GM12864 (cell line): ENCODE measurements at regions not wholly inside any gene's neighbourhood (a gene's known extent, or its start where the extent isn't known, plus 50 kb on each side); places are given as distances from the start of the nearest gene placed in this dataset.

Experiments used
- DNase-seq: peaks from one replicate; pipeline ENCODE4 v3.0.0-alpha.2; 2011; ENCODE audit warnings: low read depth
- H3K4me3 ChIP-seq: 2 replicates; pipeline ENCODE4 v1.5.1; 2011; ENCODE audit warnings: mild to moderate bottlenecking, low read depth, low read length, control low read depth
- CTCF ChIP-seq: IDR thresholded peaks from 2 replicates; pipeline ENCODE4 v1.5.1; 2011; ENCODE audit warnings: low read depth, mild to moderate bottlenecking, moderate library complexity, low read length, control low read depth, inconsistent platforms; ENCODE audit errors: missing control alignments

GRCh38 chr12:126076515-126076914, 1011.3 kb downstream of the AACS start:
- DNase-seq = no peak
- TF ChIP-seq CTCF = no peak
- H3K4me3 ChIP-seq = no peak overlapping the region

- no peak for DNase-seq
- H3K4me3 ChIP-seq = no peak overlapping the region
- no peak for TF ChIP-seq CTCF
Observed at GRCh38 chr12:126083926-126084325, 1018.7 kb downstream of the AACS start.

- DNase-seq = no peak
- no peak for TF ChIP-seq CTCF
- H3K4me3 ChIP-seq = no peak overlapping the region
Observed at GRCh38 chr12:126084480-126084879, 1019.2 kb downstream of the AACS start.

- DNase-seq = no peak
- no peak for TF ChIP-seq CTCF
Observed at GRCh38 chr12:126086242-126086641, 1021.0 kb downstream of the AACS start.

GRCh38 chr12:126087692-126088091, 1022.5 kb downstream of the AACS start:
- no peak for TF ChIP-seq CTCF
- H3K4me3 ChIP-seq = no peak overlapping the region
- DNase-seq = no peak

More at GRCh38 chr12:126086242-126086641, 1021.0 kb downstream of the AACS start:
- no peak overlapping the region for H3K4me3 ChIP-seq

GRCh38 chr12:126093908-126094307, 1028.7 kb downstream of the AACS start:
- no peak for DNase-seq
- no peak overlapping the region for H3K4me3 ChIP-seq
- no peak for TF ChIP-seq CTCF

GRCh38 chr12:126095748-126096510, 1030.7 kb downstream of the AACS start:
- DNase-seq = no peak
- no peak overlapping the region for H3K4me3 ChIP-seq
- TF ChIP-seq CTCF = no peak
